B cell (primary cell): ENCODE measurements at regions not wholly inside any gene's neighbourhood (a gene's known extent, or its start where the extent isn't known, plus 50 kb on each side); places are given as distances from the start of the nearest gene placed in this dataset.

Experiments
- ATAC-seq: fragments of 200-7000 bp; cut with Tn5 transposase; one replicate; pipeline ENCODE4 v1.10.0; 2021; ENCODE audit warnings: low read depth, mild to moderate bottlenecking, moderate number of reproducible peaks, moderate library complexity
- CTCF ChIA-PET: fragments of 350-600 bp; sonication (Branson Sonifier 250); formaldehyde crosslinking; loops from one replicate; lab custom pipeline; 2021; ENCODE audit warnings: antibody characterized with exemption, inconsistent platforms; lab: Charles Lee
- POLR2A ChIA-PET: fragments of 350-600 bp; sonication (Branson Sonifier 250); formaldehyde crosslinking; loops from one replicate; lab custom pipeline; 2021; ENCODE audit warnings: antibody characterized with exemption; lab: Charles Lee
- DNase-seq: peaks from one replicate; pipeline ENCODE4 v3.0.0; 2013
- H2AFZ ChIP-seq: 2 replicates; pipeline ENCODE4 v1.6.1; 2012; ENCODE audit warnings: mild to moderate bottlenecking, low read depth, low read length; ENCODE audit not compliant: insufficient read depth, poor library complexity, severe bottlenecking
- H3K27ac ChIP-seq, 2 donors: 1 replicate in 1 of 2; 2 replicates in 1 of 2; pipeline ENCODE4 v1.5.1; 2012 to 2013; ENCODE audit warnings: low read length in 2 of 2, mild to moderate bottlenecking in 2 of 2, moderate library complexity in 1 of 2
- H3K27me3 ChIP-seq, 4 experiments: fragments of 200-600 bp in 1 of 4; sonication (generic) in 1 of 4; replicated peaks in 1 of 4; 1 replicate in 2 of 4; 2 replicates in 2 of 4; pipeline versions ENCODE4 v1.6.1 to v1.7.0; 2013 to 2016; ENCODE audit warnings: low read length in 3 of 4, mild to moderate bottlenecking in 2 of 4, mixed read lengths in 1 of 4, moderate library complexity in 1 of 4; ENCODE audit not compliant: insufficient read depth in 4 of 4, control insufficient read depth in 3 of 4; ENCODE audit errors: control extremely low read depth in 1 of 4
- H3K36me3 ChIP-seq, 2 experiments: replicated peaks in 1 of 2; 1 replicate in 1 of 2; 2 replicates in 1 of 2; pipeline versions ENCODE4 v1.6.1 to v1.7.1; 2013; ENCODE audit warnings: low read length in 1 of 2; ENCODE audit not compliant: insufficient read depth in 2 of 2, control insufficient read depth in 1 of 2; ENCODE audit errors: control extremely low read depth in 1 of 2, extremely low read depth in 1 of 2
- H3K4me1 ChIP-seq, 2 donors: fragments of 200-600 bp in 1 of 2; sonication (generic) in 1 of 2; 1 replicate in 1 of 2; 2 replicates in 1 of 2; pipeline versions ENCODE4 v1.5.1 to v1.6.1; 2013 to 2017; ENCODE audit warnings: low read length in 2 of 2; ENCODE audit not compliant: control insufficient read depth in 2 of 2, insufficient read depth in 2 of 2
- H3K4me2 ChIP-seq: replicated peaks from 2 replicates; pipeline ENCODE3; 2012; ENCODE audit warnings: mild to moderate bottlenecking, low read depth, low read length; ENCODE audit not compliant: poor library complexity, severe bottlenecking
- H3K4me3 ChIP-seq, 5 experiments: fragments of 200-600 bp in 1 of 5; sonication (generic) in 1 of 5; 1 replicate in 3 of 5; 2 replicates in 2 of 5; pipeline versions ENCODE4 v1.5.1 to v1.7.0; 2011 to 2016; ENCODE audit warnings: low read length in 4 of 5, mild to moderate bottlenecking in 4 of 5, low read depth in 2 of 5, control low read depth in 1 of 5, moderate library complexity in 1 of 5; ENCODE audit not compliant: insufficient read depth in 1 of 5; ENCODE audit errors: control extremely low read depth in 1 of 5, extremely low read depth in 1 of 5
- H3K79me2 ChIP-seq: fragments of 200-600 bp; sonication (generic); one replicate; pipeline ENCODE4 v1.6.0; 2016; ENCODE audit warnings: low read length; ENCODE audit not compliant: control insufficient read depth, insufficient read depth
- H3K9ac ChIP-seq: fragments of 200-600 bp; sonication (generic); 2 replicates; pipeline ENCODE4 v1.6.1; 2017; ENCODE audit warnings: mild to moderate bottlenecking, low read length, moderate library complexity
- H3K9me3 ChIP-seq, 3 donors: one replicate each; pipeline versions ENCODE4 v1.6.1 to v1.7.1; 2013; ENCODE audit warnings: low read length in 2 of 3; ENCODE audit not compliant: control insufficient read depth in 2 of 3, insufficient read depth in 1 of 3; ENCODE audit errors: control extremely low read depth in 1 of 3
- H4K20me1 ChIP-seq: 2 replicates; pipeline ENCODE4 v1.6.0; 2012; ENCODE audit warnings: mild to moderate bottlenecking, low read length; ENCODE audit not compliant: insufficient read depth, control insufficient read depth, poor library complexity, severe bottlenecking
- H3K27ac Mint-ChIP-seq: one replicate; pipeline ENCODE4 v1.8.0; 2021; ENCODE audit warnings: mixed read lengths
- H3K27me3 Mint-ChIP-seq: one replicate; pipeline ENCODE4 v1.8.0; 2021; ENCODE audit warnings: mixed read lengths
- H3K4me1 Mint-ChIP-seq: one replicate; pipeline ENCODE4 v1.8.0; 2021; ENCODE audit warnings: mixed read lengths
- H3K4me3 Mint-ChIP-seq: one replicate; pipeline ENCODE4 v1.8.0; 2021; ENCODE audit warnings: mixed read lengths
- H3K9me3 Mint-ChIP-seq: one replicate; pipeline ENCODE4 v1.8.0; 2022; ENCODE audit warnings: mixed read lengths; ENCODE audit not compliant: insufficient read depth
- CTCF ChIP-seq: fragments of 200-600 bp; IDR thresholded peaks from one replicate; pipeline ENCODE4 v1.8.0; 2022; ENCODE audit warnings: antibody characterized with exemption, mild to moderate bottlenecking
- EZH2 ChIP-seq: IDR thresholded peaks from 2 replicates; pipeline ENCODE4 v1.6.1; 2012; ENCODE audit warnings: borderline replicate concordance, low read depth, mild to moderate bottlenecking, moderate library complexity, low read length; ENCODE audit not compliant: insufficient read depth, poor library complexity, severe bottlenecking
- WGBS: methylation state at CpG from one replicate; pipeline ENCODE4 v1.1.5; 2013; ENCODE audit warnings: missing lambda C conversion rate; ENCODE audit not compliant: insufficient coverage; 5-methylcytosine and 5-hydroxymethylcytosine counted together
- intact Hi-C: fragments of 100-400 bp; cut with micrococcal nuclease; formaldehyde crosslinking; loops from one replicate; pipeline ENCODE4 v1.10.0; 2022

- Mint-ChIP-seq H3K9me3 (no peaks in the 10 kb centered on the region), H3K27me3 (no peaks in the 10 kb centered on the region), H3K4me3 (no peak overlapping the region), H3K27ac (no peak overlapping the region), H3K4me1 (no peaks in the 10 kb centered on the region)
- Histone ChIP-seq H3K9me3 (no peaks in the 10 kb centered on the region), H3K9ac (no peak overlapping the region), H3K36me3 (no peaks in the 10 kb centered on the region), H3K4me1 (no peaks in the 10 kb centered on the region), H2AFZ (no peak overlapping the region), H3K27me3 (no peaks in the 10 kb centered on the region), H3K4me3 (no peak overlapping the region), H3K79me2 (no peaks in the 10 kb centered on the region), H3K27ac (no peak overlapping the region), H3K4me2 (no peak overlapping the region), H4K20me1 (no peaks in the 10 kb centered on the region)
- intact Hi-C loops = no loop called here
- DNase-seq (no peak), ATAC-seq (no peak)
- CTCF ChIA-PET = no interaction called here
- POLR2A ChIA-PET = no interaction called here
- TF ChIP-seq EZH2 (no peak), CTCF (no peak)
- 84% methylated on average over 4 of the region's 4 CpGs for WGBS
Measured at GRCh38 chr16:51967646-51968045, 579.3 kb downstream of the TOX3 start.

GRCh38 chr16:51960931-51961330, 586.0 kb downstream of the TOX3 start:
- H3K9ac ChIP-seq = no peak overlapping the region
- intact Hi-C loops = no loop called here
- ChIA-PET CTCF (no interaction called here), POLR2A (no interaction called here)
- Mint-ChIP-seq H3K4me3 (no peak overlapping the region), H3K27me3 (no peaks in the 10 kb centered on the region), H3K9me3 (peaks cover 3% of the 10 kb centered on the region), H3K4me1 (no peaks in the 10 kb centered on the region), H3K27ac (no peak overlapping the region)
- no peaks in the 10 kb centered on the region for H3K79me2 ChIP-seq
- no peak for DNase-seq
- ATAC-seq = no peak
- no peak overlapping the region for H3K4me3 ChIP-seq
- no peaks in the 10 kb centered on the region for H3K4me1 ChIP-seq
- no peaks in the 10 kb centered on the region for H3K9me3 ChIP-seq
- TF ChIP-seq EZH2 (no peak), CTCF (no peak)
- 0% methylated on average over 1 of the region's 4 CpGs for WGBS
- H2AFZ ChIP-seq = no peak overlapping the region
- no peak overlapping the region for H3K27ac ChIP-seq
- H3K27me3 ChIP-seq = no peaks in the 10 kb centered on the region
- no peaks in the 10 kb centered on the region for H3K36me3 ChIP-seq
- no peak overlapping the region for H3K4me2 ChIP-seq
- H4K20me1 ChIP-seq = no peaks in the 10 kb centered on the region
